ENCODE measurements at regions not wholly inside any gene's neighbourhood (a gene's known extent, or its start where the extent isn't known, plus 50 kb on each side); places are given as distances from the start of the nearest gene placed in this dataset.

GRCh38 chr1:34328281-34328799 lies 151.6 kb downstream of the C1orf94 start:
- no peak overlapping the region for H3K4me3 ChIP-seq
- H3K27ac ChIP-seq, result no peak overlapping the region
- DNase-seq, result no peak
- no peak overlapping the region for H3K9ac ChIP-seq (ENCODE audit: low read depth in 2 of 2, low read length in 2 of 2)
- intact Hi-C loops (cut with DNase I), result no loop called here
- no peaks in the 10 kb centered on the region for H3K9me3 ChIP-seq
- TF ChIP-seq CTCF (IDR thresholded peaks at IDR 0.05), result no peak
- H3K27me3 ChIP-seq, result no peaks in the 10 kb centered on the region
- H3K36me3 ChIP-seq, result no peaks in the 10 kb centered on the region
- no peaks in the 10 kb centered on the region for H3K4me1 ChIP-seq

GRCh38 chr1:34330061-34330460 lies 153.4 kb downstream of the C1orf94 start:
- Histone ChIP-seq H3K9me3 (no peaks in the 10 kb centered on the region), H3K27me3 (no peaks in the 10 kb centered on the region), H3K9ac (ENCODE audit: low read depth in 2 of 2, low read length in 2 of 2) (no peak overlapping the region), H3K27ac (no peak overlapping the region), H3K4me1 (no peaks in the 10 kb centered on the region), H3K4me3 (no peak overlapping the region), H3K36me3 (no peaks in the 10 kb centered on the region)
- no peak for TF ChIP-seq CTCF (IDR thresholded peaks at IDR 0.05)
- no peak for DNase-seq
- intact Hi-C loops (cut with DNase I), result no loop called here

- no peak for DNase-seq
- intact Hi-C loops (cut with DNase I), result no loop called here
- Histone ChIP-seq H3K4me1 (no peaks in the 10 kb centered on the region), H3K27me3 (no peaks in the 10 kb centered on the region), H3K36me3 (no peaks in the 10 kb centered on the region), H3K9ac (ENCODE audit: low read depth in 2 of 2, low read length in 2 of 2) (no peak overlapping the region), H3K4me3 (no peak overlapping the region), H3K27ac (no peak overlapping the region), H3K9me3 (no peaks in the 10 kb centered on the region)
- TF ChIP-seq CTCF (IDR thresholded peaks at IDR 0.05), result no peak
Observed at GRCh38 chr1:34331020-34331926, 154.6 kb downstream of the C1orf94 start.

- Histone ChIP-seq H3K27me3 (no peaks in the 10 kb centered on the region), H3K9me3 (no peaks in the 10 kb centered on the region), H3K9ac (ENCODE audit: low read depth in 2 of 2, low read length in 2 of 2) (no peak overlapping the region), H3K4me3 (no peak overlapping the region), H3K27ac (no peak overlapping the region), H3K4me1 (no peaks in the 10 kb centered on the region), H3K36me3 (no peaks in the 10 kb centered on the region)
- no peak for TF ChIP-seq CTCF (IDR thresholded peaks at IDR 0.05)
- intact Hi-C loops (cut with DNase I), result no loop called here
- no peak for DNase-seq
Observed at GRCh38 chr1:34332996-34333395, 156.3 kb downstream of the C1orf94 start.

- Histone ChIP-seq H3K27ac (no peak overlapping the region), H3K4me1 (no peaks in the 10 kb centered on the region), H3K27me3 (no peaks in the 10 kb centered on the region), H3K4me3 (no peak overlapping the region), H3K9ac (ENCODE audit: low read depth in 2 of 2, low read length in 2 of 2) (no peak overlapping the region), H3K9me3 (no peaks in the 10 kb centered on the region), H3K36me3 (no peaks in the 10 kb centered on the region)
- DNase-seq, result no peak
- no peak for TF ChIP-seq CTCF (IDR thresholded peaks at IDR 0.05)
- intact Hi-C loops (cut with DNase I), result no loop called here
Observed at GRCh38 chr1:34338871-34339270, 162.2 kb downstream of the C1orf94 start.
